Fibroblast of skin of left quadriceps (primary cell): ENCODE measurements at regions not wholly inside any gene's neighbourhood (a gene's known extent, or its start where the extent isn't known, plus 50 kb on each side); places are given as distances from the start of the nearest gene placed in this dataset.
A peak's percentile ranks its signal among the peaks of the same experiment; 100 is the strongest.
"Not testable (repeated sequence)": the region's sequence is repeated elsewhere in the genome, so short reads cannot be mapped to it uniquely, and the experiment has no call there.

Experiments used
- DNase-seq, 2 experiments: peaks; one replicate each; pipeline ENCODE4 v3.0.0-alpha.2; 2013; ENCODE audit warnings: low read depth in 2 of 2

DNA sequence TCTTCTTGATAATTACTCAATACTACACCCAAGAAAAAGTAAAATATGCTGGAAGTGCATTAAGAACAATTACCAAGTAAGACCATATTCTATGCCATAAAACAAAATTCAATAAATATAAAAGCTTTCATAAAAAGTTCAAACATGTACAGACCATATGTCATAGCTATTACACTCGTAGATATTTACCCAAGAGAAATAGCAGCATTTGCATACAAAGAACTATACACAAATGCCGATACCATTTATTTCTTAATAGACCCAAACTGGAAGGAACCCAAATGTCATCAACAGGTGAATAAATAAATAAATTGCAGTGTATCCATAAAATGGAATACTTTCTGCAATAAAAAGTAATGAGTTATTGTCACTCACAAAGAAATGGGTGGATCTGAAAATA, 78.3 kb upstream of the SLC16A7 start:
- no peak for DNase-seq

DNA sequence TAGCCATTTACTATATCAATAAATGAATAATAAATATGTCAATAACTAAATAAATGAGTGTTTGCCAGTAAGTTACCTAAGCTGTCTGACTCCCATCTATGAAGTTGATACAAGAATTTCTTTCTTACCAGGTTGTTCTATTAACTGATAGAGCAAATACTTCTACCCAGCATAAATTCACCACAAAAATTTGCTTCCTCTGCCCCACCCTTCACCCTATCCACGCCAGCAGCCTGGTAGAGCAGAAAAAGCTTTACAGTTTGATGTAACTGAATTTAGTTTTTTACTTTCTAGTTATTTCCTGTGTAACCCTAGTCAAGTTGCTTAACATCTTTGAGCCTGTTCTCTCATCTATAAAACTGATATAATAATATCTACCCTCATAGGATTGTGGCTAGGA, 94.9 kb upstream of the SLC16A7 start:
- DNase-seq = no peak

DNA sequence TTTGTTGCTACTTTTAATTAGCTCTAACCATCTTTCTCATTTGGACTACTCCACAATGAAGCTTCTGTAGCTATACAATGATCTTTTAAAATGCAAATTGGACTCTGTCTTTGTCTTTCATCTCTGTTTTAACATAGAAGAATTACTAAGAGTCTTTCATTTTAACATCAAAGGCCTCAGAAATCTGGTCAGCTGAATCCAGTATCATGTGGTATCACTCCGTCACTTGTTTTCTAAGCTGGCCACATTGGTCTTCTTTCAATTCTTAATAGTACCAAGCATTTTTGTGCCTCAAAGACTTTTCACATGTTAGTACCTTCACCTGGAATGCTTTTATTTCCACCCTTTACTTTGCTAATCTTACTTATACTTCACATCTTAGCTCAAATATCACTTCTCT, 95.5 kb upstream of the SLC16A7 start:
- no peak for DNase-seq

DNA sequence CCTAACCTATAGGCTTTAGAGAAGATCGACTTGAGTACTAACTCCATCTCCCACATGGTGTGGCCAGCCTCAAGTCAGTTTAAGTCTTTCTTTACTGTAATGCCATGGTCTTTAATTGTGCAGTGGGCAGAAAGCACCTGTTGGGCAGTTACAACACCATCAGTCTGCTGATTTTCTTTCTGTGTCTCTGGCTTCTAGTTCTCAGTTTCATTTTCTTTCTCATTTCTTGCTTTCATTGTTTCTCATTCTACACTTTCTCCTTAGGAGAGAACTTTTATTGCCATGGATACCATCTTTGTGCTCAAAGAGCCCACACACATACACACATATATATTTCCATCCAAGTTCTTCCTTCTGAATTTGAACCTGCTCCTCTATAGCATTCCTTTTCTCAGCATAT, 96.1 kb upstream of the SLC16A7 start:
- no peak for DNase-seq

DNA sequence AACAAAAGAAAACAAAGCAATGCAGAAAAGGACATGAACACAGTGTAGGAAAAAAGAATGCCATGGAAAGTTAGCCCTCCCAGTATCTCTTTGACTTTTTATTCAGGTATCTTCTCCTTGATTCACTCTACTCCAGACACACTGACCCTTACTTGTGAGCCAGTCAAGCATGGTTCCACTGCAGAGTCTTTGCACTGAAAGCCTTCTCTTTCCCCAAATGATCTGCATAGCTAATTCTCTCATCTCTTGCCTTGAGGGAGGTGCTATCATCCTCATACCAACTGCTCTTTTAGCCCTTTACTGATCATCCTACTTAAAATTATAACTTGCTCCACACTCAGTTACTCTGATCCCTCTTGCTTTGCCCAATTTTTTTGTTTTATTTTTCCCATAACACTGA, 101.2 kb upstream of the SLC16A7 start:
- DNase-seq = no peak

DNA sequence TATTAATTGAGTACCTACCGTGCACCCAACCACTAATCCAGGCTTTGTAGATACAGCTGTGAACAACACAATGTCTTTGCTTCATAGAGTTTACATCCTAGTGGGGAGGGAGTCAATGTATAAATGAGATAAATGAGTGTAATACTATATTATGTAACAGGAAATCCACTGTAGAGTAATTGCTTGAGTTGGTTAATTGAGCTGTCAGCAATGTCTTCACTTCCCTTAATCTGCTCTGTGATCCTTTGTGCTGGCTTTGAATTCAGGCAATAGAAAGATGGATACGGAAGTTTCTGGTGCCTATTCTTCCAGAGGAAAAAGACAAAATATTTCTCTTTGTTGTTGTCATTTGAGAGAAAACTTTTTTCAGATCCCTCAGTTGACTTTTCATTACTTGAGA, 104.0 kb upstream of the SLC16A7 start:
- no peak for DNase-seq

DNA sequence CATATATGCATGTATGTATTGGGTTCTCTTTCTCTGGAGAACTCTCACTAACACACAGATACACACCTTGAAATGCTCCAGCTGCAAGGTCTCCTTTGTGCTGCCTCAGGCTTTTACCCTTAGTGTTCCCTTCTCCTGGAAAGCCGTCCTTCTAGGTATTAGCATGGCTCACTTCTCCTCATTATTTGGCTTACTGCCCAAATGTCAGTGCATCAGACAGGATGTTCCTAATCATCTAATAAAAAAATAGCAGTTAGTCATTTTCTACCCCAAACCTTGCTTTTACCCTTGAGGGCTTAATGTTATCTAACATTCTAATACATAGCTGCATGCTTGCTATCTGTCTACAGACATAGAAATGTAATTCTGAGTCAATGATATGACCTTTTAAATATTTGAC, 109.0 kb upstream of the SLC16A7 start:
- peak; percentile 1 to 7 for DNase-seq

DNA sequence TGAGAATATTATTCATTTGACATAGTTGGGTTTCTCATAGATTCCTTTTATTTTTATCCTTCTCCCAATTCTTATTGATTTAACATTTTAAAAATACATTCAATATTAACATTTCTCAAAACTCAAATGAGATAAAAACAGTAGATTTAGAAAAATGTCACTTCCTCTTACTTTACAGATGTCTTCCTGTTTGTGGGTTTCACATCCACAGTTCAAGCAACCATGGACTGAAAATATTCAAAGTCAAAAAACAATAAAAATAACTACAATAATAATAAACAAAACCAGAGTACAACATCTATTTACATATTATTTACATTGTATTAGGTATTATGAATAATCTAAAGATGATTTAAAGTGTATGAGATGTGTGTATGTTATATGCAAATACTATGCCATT, 111.3 kb upstream of the SLC16A7 start:
- DNase-seq = no peak

DNA sequence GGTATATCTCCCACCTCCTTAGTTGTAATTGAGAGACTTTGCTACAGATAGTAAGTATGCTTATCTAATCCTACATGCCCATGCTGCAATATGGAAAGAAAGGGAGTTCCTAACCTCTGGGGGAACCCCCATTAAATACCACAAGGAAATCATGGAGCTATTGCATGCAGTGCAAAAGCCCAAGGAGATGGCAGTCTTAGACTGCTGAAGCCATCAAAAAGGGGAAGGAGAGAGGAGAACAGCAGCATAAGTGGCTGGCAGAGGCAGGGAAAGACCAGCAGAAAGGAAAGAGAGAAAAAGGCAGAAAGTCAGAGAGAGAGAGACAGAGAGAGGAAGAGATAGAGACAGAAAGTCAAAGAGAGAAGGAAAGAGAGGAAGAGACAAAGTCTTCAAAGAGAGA, 121.6 kb upstream of the SLC16A7 start:
- DNase-seq = not testable (repeated sequence)

DNA sequence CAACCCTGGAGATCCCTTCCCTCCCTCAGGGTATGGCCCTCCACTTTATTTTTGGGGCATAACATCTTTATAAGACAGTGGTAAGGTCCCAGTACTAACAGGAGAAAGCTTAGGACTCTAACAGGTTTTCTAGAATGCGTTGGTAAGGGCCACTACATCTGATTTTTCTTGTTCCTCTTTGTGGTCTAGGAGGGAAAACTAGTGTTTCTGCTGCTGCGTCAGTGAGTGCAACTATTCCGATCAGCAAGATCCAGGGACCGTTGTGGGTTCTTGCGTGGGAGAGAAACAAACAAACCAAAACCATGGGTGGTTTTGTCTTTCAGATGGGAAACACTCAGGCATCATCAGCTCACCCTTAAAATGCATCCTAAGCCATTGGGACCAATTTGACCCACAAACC, 123.6 kb upstream of the SLC16A7 start:
- DNase-seq = no peak

DNA sequence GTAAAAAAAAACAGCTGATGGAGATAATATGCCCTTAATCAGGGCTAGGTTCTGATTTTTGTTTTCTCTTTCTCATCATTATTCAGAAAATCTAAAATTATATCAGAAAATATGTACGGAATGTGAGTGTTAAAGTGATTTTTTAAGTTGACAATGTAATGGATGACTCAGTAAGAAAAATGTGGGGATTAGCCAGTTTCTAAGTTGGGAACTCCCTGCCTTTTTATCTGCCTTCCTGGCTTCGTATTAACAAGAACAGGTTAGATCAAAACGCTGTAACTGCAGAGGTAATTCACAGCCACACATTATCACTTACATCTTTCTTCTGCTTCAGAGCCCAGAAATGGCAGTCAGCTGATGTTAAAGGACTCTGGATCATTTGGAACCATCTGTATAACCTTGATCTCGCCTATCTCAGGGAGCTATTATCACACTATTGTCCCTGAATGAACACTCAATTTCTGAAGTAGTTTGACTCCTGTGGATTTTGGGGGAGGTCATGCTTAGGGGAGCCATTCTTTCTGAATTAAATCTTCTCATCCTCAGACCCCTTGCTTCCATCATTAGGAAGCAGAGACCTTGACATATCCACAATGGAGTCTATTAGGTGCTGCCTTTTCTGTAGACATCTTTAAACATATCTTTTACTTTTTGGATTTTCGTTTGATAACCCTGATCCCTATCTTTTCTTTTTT, 135.7 kb upstream of the SLC16A7 start:
- peak; percentile 36 to 40 for DNase-seq

DNA sequence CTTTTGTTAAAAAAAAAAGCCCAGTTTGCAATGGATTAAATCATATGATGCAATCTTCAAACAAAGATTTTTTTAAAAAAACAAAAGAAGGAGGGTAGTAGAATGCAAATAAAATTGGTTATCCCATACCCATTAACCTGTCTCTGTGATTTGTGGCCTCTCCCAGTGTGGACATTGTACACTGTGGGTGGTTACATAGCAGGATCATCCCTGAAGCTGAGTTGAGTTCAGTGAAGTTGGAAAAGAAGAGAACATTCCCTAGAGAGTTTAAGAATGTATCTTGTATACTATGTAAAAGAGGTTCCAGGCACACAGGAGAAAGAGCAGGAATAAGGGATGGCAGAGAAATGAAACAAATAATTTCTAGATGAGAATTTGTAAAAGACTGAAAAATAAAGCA, 142.4 kb upstream of the SLC16A7 start:
- DNase-seq = peak; percentile 86 to 89

DNA sequence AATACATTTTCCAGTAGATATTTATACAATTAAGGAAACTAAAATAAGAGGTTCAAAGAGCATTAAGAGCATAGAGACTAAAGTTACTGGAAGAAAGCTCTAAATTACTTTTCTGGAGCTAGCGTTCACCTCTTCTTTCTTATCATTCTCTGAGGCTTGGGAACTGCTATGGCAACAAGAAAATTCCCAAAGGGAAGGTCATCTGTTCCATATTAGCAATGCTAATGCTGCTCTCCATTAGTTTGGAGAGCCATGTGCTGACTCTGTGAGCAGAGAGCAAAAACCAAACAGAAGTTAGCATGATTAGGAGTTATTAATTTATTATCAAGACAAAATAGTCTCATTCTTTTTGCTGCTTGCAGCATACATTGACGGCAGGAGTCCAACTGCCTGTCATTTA, 143.1 kb upstream of the SLC16A7 start:
- peak; percentile 62 to 70 for DNase-seq

DNA sequence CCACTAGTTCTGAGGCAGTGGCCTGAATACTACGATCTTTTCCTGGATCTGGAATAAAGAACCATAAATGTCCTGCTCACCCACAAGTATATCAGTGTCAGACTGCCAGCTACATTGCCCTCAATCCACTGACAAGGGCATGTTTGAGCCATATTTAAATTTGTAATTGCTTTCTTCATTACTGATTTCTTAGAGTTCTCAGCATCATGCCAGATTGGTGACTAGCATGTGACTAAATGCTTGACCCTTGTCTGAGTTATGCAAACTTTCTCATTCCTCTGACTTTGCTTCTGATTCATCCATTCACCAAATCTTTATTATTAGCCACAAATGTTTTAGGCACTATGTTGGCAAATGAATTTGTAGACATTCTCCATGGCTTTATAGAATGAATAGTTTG, 143.6 kb upstream of the SLC16A7 start:
- DNase-seq = peak; percentile 83 to 85

DNA sequence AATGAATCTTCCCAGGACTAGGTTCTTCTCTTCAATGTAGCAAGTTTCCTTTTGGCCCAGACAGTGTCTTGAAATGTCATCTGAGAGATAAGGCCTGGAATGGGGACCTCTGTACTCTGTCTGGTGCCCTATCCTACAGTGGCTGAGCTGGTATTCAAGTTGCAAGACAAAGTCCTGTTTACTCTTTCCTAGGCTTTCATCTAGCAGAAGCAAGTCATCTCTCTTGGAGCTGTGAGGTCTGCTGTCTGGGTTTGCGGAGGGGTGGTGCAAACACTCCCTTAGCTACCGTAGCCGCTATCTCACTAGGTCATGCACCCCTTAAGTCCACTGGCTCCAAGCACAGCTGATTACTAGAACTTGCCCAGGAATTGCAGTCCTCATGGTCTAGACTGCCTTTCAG, 149.7 kb upstream of the SLC16A7 start:
- DNase-seq = no peak

DNA sequence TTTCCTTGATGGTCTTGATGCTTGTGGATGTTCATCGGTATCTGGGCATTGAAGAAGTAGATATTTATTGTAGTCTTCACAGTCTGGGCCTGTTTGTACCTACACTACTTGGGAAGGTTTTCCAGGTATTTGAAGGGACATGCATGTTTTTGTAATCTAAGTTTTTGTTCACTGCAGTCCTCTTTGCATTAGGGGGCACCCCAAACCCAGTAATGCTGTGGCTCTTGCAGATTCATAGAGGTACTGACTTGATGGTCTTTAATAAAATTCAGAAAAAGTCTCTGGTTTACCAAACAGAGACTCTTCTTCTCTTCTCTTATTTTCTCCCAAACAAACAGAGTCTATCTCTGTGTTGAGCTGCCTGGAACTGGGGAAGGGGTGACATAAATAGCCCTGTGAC, 150.9 kb upstream of the SLC16A7 start:
- DNase-seq = peak in 1 of 2 experiments; percentile 17

DNA sequence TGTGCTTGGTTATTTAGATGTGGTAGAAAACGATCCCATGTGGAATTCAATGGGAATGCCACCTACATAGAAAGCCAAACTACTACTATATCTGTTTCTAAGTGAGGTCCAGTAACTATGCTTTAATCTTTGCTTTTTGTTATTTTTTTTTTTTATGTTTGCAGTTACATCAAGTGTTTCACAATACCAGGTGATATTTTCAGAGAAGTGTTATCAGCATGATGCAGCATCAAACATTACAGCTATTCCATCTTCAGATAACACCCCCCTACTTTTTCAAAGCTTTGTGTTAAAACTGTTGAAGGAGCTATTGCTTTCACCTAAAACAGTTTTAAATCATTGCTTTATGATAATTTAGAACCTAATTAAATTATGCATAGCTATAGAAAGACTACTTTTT, 163.8 kb upstream of the SLC16A7 start:
- DNase-seq = no peak

DNA sequence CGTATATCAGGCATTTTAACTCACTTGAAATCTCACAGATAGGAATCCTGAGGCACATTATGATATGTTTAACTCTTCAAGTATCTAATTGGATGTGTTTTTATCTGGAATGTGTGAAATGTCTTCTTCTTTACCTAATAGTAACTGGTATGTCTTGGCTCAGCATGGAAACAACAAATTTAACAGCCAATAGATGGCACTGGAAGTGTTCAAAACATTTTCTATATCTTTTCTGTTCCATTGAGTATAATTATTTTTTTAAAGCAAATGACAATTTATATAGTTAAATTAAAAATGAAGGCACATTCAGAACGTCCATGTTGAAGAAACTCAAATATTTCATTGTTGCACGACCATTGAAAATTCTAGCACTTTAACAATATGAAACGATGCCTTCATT, 164.6 kb upstream of the SLC16A7 start:
- DNase-seq = peak in 1 of 2 experiments; percentile 44

DNA sequence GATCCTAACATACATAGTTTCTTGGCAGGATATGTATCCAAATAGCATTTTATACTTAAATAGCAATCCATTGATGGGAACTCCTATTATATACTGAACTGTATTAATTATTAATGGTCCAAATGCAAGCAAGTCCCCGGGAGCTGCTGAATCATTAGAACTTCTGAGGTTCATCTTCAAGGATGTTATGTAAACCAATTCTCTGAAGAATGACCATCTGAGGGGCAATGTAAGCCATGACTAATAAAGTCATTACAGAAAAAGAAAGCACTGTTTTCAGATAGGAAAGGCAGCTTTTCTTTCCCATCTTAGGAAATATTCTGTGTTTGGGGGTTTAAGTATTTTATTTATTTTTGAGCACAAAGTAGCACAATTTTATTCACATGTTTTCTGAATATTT, 166.1 kb upstream of the SLC16A7 start:
- DNase-seq = peak in 1 of 2 experiments; percentile 12

DNA sequence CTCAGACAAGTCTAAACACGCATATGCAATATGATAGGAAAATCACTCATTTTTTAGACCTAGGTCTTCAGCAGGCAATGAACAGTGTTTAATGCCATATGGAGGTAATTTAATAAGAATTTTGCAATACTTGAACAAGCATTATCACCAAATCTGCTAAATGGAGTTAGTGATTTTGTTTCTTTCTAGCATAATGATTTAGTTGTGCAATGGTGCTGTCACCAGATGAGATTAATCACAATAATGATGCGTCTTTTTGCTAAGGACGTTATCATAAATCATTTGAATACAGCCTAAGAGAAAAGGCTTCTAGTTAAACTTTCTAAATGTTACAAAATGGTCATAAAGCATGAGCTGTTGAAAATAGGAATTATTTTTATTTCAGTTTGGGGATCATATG, 170.0 kb upstream of the SLC16A7 start:
- DNase-seq = peak; percentile 96

DNA sequence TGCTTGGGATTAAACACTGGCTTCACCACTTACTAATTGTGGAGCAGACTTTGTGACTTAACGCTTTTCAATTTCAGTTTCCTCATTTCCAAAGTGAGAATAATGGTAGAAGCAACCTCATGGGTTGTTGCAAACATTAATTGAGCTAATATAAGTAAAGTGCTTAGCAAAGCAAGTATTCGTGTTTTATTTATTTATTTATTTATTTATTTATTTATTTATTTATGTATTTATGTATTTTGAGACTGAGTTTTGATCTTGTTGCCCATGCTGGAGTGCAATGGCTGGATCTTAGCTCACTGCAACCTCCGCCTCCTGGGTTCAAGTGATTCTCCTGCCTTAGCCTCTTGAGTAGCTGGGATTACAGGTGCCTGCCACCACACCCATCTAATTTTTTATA, 171.2 kb upstream of the SLC16A7 start:
- not testable (repeated sequence) for DNase-seq

DNA sequence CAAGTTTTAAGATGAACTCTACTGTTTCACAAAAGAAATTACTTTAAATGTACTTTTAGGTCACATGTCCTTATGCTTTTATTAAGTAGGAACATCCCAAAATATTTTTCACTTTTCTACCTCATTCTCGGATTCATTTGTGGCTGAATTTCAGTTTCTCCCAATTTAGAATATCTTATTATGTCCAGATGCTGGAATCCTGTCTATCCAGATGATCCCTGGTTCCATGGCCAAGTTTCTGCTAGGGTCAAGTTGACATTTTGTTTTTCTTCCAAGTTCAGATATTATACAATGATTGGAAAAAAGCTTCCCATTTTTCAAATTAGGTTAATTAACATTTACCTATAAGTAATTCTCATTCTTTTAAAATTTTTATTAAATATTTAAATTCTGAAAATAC, 181.8 kb upstream of the SLC16A7 start:
- DNase-seq = no peak

DNA sequence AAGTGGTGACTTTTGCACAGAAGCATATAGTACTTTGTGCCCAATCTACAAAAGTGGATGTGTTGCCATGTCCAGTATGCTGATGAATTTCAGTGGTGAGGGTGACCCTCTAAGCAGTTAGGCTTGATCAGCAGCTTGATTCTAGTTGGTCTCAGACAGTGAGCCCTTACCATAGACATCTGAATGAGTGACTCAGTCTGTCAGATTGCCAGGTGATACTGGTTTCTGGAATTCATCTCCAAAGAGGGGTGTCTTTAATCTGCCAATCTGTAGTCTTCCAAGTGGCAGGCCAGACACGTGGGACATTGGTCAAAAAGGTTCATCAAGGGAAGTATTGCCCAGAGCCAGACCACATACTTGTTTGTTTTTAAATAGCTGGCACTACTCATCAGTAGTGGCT, 187.4 kb upstream of the SLC16A7 start:
- peak in 1 of 2 experiments; percentile 14 for DNase-seq

DNA sequence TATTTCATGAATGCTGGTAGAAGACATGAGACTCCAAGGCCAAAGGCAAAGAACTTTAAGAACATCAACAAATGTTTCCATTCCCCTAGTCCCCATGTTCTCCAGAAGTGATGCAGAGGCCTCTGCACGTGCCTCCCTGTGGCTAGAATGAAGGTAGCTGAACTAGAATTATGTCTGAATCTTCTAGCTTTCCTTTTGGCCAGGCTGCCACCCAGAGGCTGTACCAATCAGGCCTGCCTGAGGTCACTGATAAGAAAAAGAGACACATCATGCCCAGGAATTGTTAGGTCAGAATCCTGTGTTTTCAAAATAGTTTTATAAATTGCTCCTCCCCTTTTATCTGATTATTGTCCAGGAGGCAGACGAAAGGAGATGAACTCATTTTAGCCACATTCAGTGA, 188.0 kb upstream of the SLC16A7 start:
- DNase-seq = no peak
